ENCODE measurements at regions not wholly inside any gene's neighbourhood (a gene's known extent, or its start where the extent isn't known, plus 50 kb on each side); places are given as distances from the start of the nearest gene placed in this dataset.

DNA sequence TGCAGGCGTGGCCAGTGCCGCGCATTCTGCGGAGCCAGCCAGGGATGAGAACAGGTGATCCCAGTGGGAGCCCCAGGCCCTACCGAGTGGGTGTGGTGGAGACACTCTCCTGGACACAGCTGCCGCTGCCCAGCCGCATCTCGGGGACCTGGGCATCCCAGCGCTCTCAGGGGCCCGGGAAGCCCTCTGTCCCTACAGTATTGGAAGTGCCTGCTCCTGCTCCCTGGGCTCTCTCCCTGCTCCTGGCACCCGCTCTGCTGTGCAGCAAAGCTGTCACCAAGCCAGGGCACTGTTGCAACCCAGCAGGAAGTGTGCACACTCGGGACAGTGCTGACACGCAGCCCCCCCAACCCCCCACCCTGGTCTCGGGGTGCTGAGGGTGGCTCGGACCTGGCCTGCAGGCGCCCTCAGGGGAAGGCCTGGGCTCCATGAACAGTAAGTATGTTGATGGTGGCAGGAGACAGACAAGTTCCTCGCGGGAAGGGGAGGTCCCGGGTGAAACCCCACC, 1177.4 kb upstream of the GBE1 start:
- no peak for DNase-seq

DNA sequence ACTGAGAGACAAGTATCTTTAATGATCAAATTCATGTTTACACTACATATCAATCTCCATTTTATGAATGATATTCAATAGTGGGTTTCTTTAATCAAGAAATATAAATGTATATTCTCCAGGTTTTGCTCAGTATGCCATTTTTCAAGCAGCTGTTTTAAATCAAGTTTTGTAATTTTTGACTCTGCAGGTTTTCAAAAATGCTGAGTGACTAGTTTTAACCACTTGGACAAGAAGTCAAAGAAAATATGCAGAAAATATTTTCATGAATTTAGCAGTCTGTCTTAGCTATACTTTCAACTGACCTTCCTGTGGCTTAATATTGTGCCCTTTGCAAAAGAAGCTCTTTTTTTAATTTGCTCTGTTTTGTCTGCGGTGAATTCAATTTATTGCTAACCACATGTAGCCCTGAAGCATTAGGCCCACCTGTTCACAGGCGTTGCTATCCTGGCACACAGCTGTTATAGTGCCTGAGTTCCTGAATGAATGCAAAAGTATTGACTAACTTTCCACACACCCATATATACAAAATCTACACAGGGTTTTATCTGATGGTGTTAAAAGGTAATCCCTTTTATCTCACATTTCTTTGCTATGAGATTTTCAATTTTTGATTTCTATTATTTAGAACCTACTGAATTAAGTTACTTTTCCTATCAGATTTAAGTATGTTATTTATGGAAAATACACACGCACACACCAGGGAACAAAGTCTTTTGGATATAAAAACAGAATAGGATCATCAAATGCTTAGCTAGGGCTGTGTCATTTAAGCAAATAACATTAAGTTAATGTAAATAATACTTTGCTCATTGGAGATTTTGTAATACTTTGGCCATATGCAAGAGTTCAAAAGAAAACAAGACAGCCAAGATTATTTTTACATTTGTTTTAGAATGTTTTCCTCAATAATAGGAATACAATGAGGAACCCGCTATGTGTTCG, 1166.1 kb upstream of the GBE1 start:
- DNase-seq = no peak

GRCh38 chr3:82891028-82891427, 1129.6 kb upstream of the GBE1 start:
- no peak for DNase-seq

DNA sequence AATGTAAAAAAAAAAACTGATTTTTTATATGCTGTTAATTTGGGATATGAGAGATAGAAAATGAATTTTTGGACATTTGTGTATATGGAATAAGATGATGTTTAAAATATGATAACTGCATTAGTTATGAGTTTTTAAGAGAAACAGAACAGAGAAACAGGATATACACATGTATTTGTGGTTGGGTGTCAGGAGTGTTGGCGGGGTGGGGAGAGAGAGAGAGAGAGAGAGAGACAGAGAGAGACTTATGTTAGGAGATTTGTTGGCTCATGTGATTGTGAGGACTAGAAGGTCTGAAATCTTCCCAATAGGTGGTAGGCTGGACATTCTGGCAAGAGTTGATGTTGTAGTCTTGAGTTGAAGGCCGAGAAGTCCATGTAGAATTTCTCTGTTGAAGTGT, 1121.6 kb upstream of the GBE1 start:
- no peak for DNase-seq

- no peak for DNase-seq
Measured at GRCh38 chr3:82875401-82875800, 1114.0 kb upstream of the GBE1 start.

DNA sequence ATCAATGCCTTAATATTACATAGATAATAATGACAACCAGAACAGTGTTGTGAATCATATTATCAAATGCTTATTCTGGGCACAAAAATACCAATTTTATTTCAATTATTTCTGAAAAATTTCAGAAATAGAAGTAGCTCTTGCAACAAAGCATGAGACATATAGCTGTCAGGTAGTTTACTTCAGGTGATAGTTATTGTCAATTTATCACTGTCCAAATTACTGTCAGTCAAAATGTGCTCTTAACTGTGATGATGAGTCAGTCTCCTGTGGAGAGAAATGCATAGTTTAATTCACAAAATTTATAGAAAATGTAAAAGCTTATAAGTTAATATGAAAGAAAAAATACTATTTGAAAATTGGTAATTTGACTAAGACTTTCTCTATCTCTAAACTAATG, 1078.4 kb upstream of the GBE1 start:
- DNase-seq = no peak

- DNase-seq = no peak
Measured at GRCh38 chr3:82834098-82834497, 1072.7 kb upstream of the GBE1 start.

GRCh38 chr3:82824491-82824890, 1063.0 kb upstream of the GBE1 start:
- DNase-seq = no peak

DNA sequence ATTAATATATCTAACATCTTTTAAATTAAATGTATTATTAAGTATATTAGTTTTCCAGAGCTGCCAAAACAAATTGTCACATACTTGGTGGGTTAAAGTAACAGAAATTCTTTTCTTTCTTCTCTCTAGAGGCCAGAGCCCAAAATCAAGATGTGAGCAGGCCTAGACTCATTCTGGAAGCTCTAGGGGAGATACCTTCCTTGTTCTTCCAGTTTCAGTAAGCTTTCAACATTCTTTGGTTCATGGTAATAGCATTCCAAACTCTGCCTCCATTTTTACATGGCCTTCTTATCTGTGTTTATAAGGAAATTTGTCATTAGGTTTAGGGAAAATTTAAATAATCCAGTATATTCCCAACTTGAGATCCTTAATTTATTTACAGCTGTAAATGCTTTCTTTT, 1054.6 kb upstream of the GBE1 start:
- DNase-seq = no peak

GRCh38 chr3:82815417-82816058, 1054.1 kb upstream of the GBE1 start:
- no peak for DNase-seq

- DNase-seq = no peak
Measured at GRCh38 chr3:82814660-82815059, 1053.2 kb upstream of the GBE1 start.

DNA sequence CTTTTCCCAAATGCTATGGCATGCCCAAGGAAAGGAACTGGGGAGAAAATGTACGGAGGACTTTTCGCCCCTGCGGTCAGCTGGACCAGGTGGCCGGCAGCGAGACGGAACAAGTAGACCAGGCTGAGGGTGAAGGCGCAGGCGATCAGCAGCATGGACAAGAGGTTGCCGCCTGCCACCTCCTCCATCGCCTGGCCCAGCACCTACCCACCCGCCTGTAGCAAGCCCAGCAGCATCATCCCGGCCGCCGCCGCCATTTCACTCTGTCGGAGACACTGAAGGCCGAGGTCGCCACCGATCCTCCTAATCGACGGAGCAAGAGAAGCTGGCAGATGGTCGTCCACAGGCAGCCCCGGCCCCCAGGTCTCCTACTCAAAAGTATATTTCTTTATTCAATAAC, 1046.3 kb upstream of the GBE1 start:
- DNase-seq = no peak

- DNase-seq = no peak
Measured at GRCh38 chr3:82802501-82802900, 1041.1 kb upstream of the GBE1 start.

DNA sequence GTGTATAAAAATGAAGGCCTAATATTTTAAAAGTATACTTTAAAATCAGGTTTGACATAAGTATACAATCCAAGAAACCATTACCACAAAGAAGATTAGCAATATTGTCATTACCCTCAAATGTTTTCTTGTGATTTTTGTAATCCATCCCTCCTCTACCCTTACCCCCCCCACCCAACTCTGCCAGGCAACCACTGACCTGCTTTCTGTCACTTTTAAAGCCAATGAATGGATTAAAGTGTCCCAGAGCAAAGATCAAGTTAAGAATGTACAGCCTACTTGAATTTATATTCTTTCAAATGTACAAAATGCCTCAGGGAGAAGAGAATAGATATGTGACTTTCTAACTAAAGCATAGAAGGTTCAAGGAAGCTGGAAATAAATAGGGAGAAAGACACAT, 1038.8 kb upstream of the GBE1 start:
- no peak for DNase-seq

GRCh38 chr3:82796765-82797164, 1035.3 kb upstream of the GBE1 start:
- DNase-seq = no peak

- DNase-seq = no peak
Measured at GRCh38 chr3:82791241-82791640, 1029.8 kb upstream of the GBE1 start.

DNA sequence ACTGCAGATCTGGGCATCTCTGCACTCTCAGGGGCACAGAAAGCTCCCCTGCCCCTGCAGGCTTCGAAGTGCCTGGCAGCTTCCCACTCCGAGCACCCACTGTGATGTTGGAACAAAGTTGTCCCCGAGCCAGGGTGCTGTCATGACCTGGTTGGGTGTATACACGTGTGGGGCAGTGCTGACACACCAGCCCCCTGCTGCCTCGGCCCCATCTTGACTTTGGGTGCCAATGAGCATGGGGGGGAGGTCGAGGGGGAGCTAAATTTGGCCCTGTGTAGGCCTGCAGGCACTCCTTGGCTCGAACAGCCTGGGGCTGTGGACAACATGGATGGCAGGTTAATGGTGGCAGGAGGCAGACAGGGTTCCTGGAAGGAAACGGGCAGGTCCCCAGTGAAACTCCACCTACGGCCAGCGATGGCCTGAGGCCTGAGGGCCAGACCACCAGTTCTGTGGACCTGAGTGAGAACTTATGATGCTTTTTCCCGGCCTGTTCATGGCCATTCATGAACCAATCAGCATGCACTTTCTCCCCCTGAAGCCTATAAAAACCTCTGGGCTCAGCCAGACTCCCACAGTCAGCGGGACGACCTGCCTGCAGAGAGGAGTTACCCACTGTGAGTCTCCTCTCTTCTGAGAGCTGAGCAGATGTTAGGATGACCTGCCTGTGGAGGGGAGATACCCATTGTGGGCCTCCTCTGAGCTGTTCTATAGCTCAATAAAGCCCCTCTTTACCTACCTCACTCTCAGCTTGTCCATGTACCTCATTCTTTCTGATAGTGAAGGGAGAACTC, 1029.1 kb upstream of the GBE1 start:
- no peak for DNase-seq

DNA sequence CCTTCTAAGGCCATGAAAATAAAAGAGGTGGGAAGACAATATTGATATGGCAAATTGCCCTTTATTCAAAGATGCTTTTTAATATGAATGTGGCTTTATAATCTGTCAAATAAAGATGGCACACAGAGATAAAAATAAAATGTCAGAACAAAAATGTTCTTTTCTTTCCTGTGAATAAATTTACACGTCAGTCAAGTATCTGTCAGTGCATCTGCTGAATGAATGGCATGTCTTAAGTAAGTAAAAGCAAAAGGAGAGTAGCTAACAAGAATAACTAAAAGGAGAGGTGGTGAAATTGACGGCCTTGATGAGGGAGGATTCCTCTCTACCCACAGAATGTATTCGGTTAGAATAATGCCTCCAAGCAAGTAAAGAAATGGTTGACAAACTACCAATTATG, 1021.7 kb upstream of the GBE1 start:
- DNase-seq = no peak

GRCh38 chr3:82773207-82773606, 1011.8 kb upstream of the GBE1 start:
- DNase-seq = no peak

DNA sequence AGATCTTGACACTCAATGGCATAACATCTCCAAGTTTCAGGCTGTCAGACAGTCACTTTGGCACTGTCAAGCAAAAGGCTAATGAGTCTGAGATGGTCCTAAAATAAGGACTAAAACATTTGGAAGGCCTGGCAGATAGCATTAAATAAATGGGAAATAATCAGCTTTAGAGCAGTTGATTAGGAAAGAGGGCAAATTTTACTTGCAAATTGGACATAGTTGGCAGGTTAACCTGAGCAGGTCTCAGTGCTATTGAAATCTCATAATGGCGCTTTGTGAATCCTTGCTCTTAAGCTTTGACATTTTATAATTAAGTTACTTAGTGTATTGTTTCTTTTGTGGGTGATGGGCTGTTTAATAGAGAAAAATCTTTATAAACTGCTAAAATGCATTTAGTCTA, 1003.1 kb upstream of the GBE1 start:
- no peak for DNase-seq

- DNase-seq = no peak
Measured at GRCh38 chr3:82761858-82762257, 1000.4 kb upstream of the GBE1 start.

DNA sequence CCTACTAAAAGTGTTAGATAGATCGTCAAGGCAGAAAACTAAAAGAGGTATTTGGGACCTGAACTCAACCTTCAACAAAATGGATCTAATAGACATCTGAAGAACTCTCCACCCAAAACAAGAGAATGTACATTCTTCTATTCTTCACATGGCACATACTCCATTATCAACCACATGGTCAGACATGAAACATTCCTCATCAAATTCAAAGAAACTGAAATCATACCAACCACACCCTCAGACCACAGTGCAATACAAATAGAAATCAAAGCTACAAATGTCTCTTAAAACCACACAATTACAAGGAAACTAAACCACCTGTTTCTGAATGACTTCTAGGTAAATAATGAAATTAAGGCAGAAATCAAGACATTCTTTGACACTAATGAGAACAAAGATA, 984.1 kb upstream of the GBE1 start:
- DNase-seq = no peak

DNA sequence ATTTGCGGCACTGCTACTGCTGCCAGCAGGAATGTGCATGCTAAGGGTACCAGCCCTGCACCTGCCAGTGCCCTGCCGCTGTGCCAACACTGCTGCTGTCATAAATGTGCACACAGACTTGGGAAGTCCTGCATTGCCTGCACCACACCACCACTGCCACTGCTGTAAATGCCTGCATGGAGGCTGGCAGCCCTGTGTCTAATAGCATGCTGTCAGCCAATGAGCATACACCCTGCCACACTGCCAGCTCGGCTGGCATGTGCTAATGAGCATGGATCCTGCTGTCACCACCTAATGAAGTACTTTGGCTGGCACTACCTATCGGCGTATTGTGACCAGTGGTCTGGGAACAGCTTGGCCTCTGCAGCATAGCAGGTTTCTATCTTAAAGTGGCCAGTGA, 981.8 kb upstream of the GBE1 start:
- no peak for DNase-seq

GRCh38 chr3:82741346-82741745, 979.9 kb upstream of the GBE1 start:
- DNase-seq = no peak

All from GDM1 (cell line).